ENCODE measurements at regions not wholly inside any gene's neighbourhood (a gene's known extent, or its start where the extent isn't known, plus 50 kb on each side); places are given as distances from the start of the nearest gene placed in this dataset.

DNA sequence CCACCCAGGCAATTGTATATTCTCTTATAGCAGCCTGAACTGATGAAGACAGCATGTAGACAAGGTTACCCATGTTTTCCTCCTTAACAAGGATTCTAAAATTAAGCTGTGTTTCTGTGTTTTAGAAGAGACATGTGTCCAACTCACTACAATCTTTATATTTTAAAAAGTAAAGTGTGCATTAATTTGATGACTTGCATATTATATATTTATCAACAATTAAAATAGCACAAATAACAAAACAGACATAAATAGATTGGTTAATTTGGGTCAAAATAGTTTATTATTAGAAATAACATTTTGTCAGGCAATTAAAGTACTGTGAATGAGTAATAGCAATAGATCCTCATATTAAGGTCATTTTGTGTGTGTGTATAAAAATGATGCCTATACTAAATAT is 357.1 kb downstream of the PDGFC start:
- intact Hi-C loops (cut with DNase I; ENCODE audit: low total_unique reads) (no loop called here), in situ Hi-C loops (cut with MboI; ENCODE audit: low sequenced_read_pairs in 4 of 4) (no loop called here)
- H3K9me3 ChIP-seq = no peaks in the 10 kb centered on the region
- no peak overlapping the region for H3K4me3 ChIP-seq
- no peak for DNase-seq
- no peaks in the 10 kb centered on the region for H3K36me3 ChIP-seq
- TF ChIP-seq, protein P1, sequence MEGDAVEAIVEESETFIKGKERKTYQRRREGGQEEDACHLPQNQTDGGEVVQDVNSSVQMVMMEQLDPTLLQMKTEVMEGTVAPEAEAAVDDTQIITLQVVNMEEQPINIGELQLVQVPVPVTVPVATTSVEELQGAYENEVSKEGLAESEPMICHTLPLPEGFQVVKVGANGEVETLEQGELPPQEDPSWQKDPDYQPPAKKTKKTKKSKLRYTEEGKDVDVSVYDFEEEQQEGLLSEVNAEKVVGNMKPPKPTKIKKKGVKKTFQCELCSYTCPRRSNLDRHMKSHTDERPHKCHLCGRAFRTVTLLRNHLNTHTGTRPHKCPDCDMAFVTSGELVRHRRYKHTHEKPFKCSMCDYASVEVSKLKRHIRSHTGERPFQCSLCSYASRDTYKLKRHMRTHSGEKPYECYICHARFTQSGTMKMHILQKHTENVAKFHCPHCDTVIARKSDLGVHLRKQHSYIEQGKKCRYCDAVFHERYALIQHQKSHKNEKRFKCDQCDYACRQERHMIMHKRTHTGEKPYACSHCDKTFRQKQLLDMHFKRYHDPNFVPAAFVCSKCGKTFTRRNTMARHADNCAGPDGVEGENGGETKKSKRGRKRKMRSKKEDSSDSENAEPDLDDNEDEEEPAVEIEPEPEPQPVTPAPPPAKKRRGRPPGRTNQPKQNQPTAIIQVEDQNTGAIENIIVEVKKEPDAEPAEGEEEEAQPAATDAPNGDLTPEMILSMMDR (IDR thresholded peaks at IDR 0.05 in 4 of 5, conservative IDR thresholded peaks at IDR 0.05 in 1 of 5) = no peak
- TF ChIP-seq POLR2A (IDR thresholded peaks at IDR 0.05) = no peak
- no peak overlapping the region for H3K27ac ChIP-seq
- no peak for ATAC-seq
- no peaks in the 10 kb centered on the region for H3K4me1 ChIP-seq
- no peaks in the 10 kb centered on the region for H3K27me3 ChIP-seq

DNA sequence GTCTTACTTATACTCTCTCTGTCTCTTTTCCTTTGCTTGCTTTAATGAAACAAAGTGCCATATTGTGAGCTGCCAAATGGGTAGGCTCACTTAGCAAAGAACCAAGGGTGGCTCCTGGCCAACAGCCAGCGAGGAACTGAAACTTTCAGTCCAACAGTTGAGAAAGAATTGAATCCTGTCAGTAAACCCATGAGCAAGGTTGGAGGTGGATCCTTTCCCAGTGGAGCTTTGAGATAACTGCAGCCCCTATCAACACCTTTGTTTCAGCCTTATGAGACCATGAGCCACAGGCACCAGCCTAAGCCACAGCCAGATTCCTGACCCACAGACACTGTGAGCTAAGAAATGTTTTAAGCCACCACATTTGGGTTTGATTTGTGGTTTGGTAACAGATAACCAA is 362.2 kb downstream of the PDGFC start:
- Histone ChIP-seq H3K27me3 (no peaks in the 10 kb centered on the region), H3K4me1 (no peaks in the 10 kb centered on the region), H3K9me3 (no peaks in the 10 kb centered on the region), H3K36me3 (no peaks in the 10 kb centered on the region), H3K4me3 (no peak overlapping the region), H3K27ac (no peak overlapping the region)
- no peak for TF ChIP-seq POLR2A (IDR thresholded peaks at IDR 0.05)
- TF ChIP-seq, protein P1 (IDR thresholded peaks at IDR 0.05 in 4 of 5, conservative IDR thresholded peaks at IDR 0.05 in 1 of 5) = no peak
- peak in 1 of 2 donors; percentile 21 for DNase-seq
- in situ Hi-C loops (cut with MboI; ENCODE audit: low sequenced_read_pairs in 4 of 4) = no loop called here
- ATAC-seq = no peak
- intact Hi-C loops (cut with DNase I; ENCODE audit: low total_unique reads) = no loop called here

DNA sequence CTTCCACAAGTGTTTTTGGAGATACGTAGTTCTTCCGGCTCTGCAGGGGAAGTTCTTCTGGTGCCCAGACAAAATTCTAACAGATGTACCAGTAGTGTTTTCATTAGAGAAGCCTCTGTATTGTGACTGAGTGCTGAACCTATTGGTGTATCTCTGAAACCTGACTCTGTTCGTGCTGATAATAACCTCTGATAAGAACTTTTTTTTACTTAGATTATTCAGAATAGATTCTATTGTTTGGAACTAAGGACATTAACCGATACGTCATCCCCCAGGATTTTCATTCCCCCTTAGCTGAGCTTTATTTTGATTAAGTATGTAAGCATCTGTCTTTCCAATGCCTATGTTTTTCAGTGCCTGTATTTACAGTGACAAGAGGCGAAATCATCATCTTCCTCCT is 362.9 kb downstream of the PDGFC start:
- no peaks in the 10 kb centered on the region for H3K4me1 ChIP-seq
- H3K36me3 ChIP-seq = no peaks in the 10 kb centered on the region
- H3K9me3 ChIP-seq = no peaks in the 10 kb centered on the region
- no peak overlapping the region for H3K4me3 ChIP-seq
- no peaks in the 10 kb centered on the region for H3K27me3 ChIP-seq
- H3K27ac ChIP-seq = no peak overlapping the region
- intact Hi-C loops (cut with DNase I; ENCODE audit: low total_unique reads) = no loop called here
- ATAC-seq (no peak), DNase-seq (no peak)
- in situ Hi-C loops (cut with MboI; ENCODE audit: low sequenced_read_pairs in 4 of 4) = no loop called here
- TF ChIP-seq, protein P1 (IDR thresholded peaks at IDR 0.05 in 4 of 5, conservative IDR thresholded peaks at IDR 0.05 in 1 of 5) = no peak
- no peak for TF ChIP-seq POLR2A (IDR thresholded peaks at IDR 0.05)

DNA sequence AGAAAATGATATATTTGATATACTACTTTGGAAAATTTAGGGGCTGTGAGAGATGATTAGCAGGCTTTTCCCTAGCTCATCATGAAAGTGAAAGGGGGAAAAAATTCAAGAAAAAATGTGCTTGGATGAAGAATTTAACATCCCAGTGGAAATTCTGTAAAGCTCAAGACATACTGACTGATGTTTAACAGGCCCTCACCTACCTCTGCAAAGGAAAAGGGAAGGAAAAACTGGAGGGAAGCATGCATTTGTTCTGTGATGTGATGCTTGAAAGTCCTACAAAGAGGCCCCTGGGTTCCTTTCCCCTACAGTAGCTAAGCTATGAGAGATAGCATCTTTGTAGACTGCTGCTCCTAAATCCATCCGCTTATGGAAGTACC is 364.1 kb downstream of the PDGFC start:
- TF ChIP-seq, protein P1 (IDR thresholded peaks at IDR 0.05 in 4 of 5, conservative IDR thresholded peaks at IDR 0.05 in 1 of 5) = no peak
- TF ChIP-seq POLR2A (IDR thresholded peaks at IDR 0.05) = no peak
- intact Hi-C loops (cut with DNase I; ENCODE audit: low total_unique reads) = no loop called here
- in situ Hi-C loops (cut with MboI; ENCODE audit: low sequenced_read_pairs in 4 of 4) = no loop called here
- Histone ChIP-seq H3K4me3 (no peak overlapping the region), H3K27ac (no peak overlapping the region), H3K36me3 (no peaks in the 10 kb centered on the region), H3K27me3 (no peaks in the 10 kb centered on the region), H3K4me1 (no peaks in the 10 kb centered on the region), H3K9me3 (no peaks in the 10 kb centered on the region)
- ATAC-seq = no peak
- no peak for DNase-seq

Data from gastrocnemius medialis (tissue), 4 donors.